ENCODE measurements at regions not wholly inside any gene's neighbourhood (a gene's known extent, or its start where the extent isn't known, plus 50 kb on each side); places are given as distances from the start of the nearest gene placed in this dataset.
"Not testable (repeated sequence)": the region's sequence is repeated elsewhere in the genome, so short reads cannot be mapped to it uniquely, and the experiment has no call there.

- no peak for DNase-seq (ENCODE audit: low read depth)
These were observed 366.8 kb upstream of the DPYD start for GRCh38 chr1:98287626-98288025.

GRCh38 chr1:98286656-98287055, 365.8 kb upstream of the DPYD start:
- DNase-seq (ENCODE audit: low read depth), result no peak

DNA sequence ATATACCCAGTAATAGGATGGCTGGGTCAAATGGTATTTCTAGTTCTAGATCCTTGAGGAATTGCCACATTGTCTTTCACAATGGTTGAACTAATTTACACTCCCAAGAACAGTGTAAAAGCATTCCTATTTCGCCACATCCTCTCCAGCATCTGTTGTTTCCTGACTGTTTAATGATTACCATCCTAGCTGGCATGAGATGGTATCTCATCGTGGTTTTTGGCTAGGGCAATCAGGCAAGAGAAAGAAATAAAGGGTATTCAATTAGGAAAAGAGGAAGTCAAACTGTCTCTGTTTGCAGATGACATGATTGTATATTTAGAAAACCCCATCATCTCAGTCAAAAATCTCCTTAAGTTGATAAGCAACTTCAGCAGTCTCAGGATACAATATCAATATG, 364.5 kb upstream of the DPYD start:
- DNase-seq (ENCODE audit: low read depth), result not testable (repeated sequence)

- DNase-seq (ENCODE audit: low read depth), result no peak
These were observed 359.2 kb upstream of the DPYD start for GRCh38 chr1:98280049-98280448.

DNA sequence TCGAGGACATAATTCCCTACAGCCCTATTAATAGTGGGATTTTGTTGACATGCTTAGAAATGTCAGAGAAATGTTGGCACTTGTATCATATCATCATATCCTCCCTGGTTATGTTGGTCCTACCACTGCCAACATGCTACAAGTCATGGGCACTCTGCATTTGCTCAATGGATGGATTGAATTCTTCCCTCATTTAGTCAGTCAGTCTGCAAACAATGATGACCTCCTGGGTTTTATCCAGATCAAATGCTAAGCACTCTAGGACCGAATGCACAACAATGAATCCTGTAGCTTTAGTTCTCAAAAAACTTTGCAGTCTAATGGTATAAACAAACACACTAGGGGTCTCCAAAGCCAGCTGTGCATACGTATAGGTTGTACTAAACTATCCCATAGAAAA, 357.2 kb upstream of the DPYD start:
- DNase-seq (ENCODE audit: low read depth), result no peak

- DNase-seq (ENCODE audit: low read depth), result no peak
These were observed 356.3 kb upstream of the DPYD start for GRCh38 chr1:98277118-98277517.

GRCh38 chr1:98276514-98276913, 355.7 kb upstream of the DPYD start:
- DNase-seq (ENCODE audit: low read depth), result no peak

GRCh38 chr1:98268316-98268715, 347.5 kb upstream of the DPYD start:
- DNase-seq (ENCODE audit: low read depth), result no peak

DNA sequence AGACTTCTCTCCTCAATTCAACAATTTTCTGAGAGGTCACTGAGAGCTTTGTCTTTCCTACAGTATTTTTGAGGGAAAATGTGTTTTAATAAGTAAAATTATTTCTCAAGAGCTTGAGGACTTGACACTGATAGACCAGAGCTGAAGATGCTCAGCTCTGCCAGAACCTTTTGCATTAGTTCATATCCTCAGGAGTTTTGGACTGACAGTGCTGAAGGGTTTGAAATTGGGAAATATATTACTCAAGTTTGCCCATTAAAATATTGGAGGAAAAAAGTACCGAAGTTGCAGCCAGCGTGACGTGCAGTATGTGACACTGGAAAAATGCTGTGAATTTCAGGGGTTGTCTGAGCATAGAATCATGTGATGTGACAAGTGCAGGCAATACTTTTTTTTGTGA, 346.6 kb upstream of the DPYD start:
- no peak for DNase-seq (ENCODE audit: low read depth)

GRCh38 chr1:98264727-98265126, 343.9 kb upstream of the DPYD start:
- DNase-seq (ENCODE audit: low read depth), result no peak

DNA sequence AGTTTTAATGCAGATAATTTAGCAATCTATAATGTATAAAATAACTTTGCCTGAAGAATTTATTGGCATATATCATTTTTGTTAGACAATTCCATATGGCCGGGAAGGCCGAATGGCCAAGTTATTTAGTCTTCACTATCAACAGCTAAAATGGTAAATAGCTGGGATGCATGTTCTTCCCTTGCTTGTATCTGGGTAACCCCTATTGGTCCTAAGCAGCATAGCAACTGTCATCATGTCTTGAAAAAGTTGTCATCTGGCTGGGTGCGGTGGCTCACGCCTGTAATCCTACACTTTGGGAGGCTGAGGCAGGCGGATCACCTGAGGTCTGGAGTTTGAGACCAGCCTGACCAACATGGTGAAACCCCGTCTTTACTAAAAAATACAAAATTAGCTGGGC, 340.0 kb upstream of the DPYD start:
- no peak for DNase-seq (ENCODE audit: low read depth)

GRCh38 chr1:98260412-98260811, 339.6 kb upstream of the DPYD start:
- DNase-seq (ENCODE audit: low read depth), result no peak

DNA sequence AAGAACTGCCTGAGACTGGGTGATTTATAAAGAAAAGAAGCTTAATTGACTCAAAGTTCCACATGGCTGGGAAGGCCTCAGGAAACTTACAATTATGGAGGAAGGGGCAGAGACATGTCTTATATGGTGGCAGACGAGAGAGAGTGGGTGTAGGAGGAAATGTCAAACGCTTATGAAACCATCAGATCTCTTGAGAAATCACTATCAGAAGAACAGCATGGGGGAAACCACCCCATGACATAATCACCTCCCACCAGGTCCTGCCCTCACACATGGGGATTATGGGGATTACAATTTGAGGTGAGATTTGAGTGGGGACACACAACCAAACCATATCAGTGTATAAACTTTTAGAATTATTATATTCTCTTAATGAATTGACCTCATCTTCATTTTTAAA, 335.9 kb upstream of the DPYD start:
- no peak for DNase-seq (ENCODE audit: low read depth)

DNA sequence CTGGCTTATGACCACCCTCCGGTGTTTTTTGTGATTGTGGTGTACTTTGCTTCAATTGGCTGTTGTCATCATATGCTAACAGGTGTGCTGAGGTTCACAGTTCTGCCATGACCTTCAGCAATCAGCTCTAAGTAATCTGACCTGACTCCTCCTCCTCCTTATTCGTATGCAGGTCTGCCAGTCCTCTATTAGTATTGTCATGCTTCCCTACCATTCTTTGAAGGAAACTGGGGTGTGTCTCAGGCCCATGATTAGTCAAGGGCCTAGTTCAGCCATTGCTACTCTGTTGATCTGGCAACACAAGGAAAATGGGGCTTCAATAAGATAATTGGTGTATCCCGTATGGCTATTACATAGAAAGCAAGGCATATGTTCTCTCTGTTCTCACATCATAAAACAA, 332.3 kb upstream of the DPYD start:
- no peak for DNase-seq (ENCODE audit: low read depth)

DNA sequence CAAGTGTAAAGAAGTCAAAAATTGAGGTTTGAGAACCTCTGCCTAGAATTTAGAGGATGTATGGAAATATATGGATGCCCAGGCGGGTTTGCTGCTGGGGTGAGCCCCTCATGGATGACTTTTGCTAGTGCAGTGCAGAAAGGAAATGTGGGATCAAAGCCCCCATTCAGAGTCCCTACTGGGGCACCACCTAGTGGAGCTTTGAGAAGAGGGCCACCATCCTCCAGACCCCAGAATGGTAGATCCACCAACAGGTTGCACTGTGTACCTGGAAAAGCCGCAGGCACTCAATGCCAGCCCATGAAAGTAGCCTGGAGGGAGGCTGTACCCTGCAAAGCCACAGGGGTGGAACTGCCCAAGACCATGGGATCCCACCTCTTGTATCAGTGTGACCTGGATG, 330.7 kb upstream of the DPYD start:
- DNase-seq (ENCODE audit: low read depth), result no peak

DNA sequence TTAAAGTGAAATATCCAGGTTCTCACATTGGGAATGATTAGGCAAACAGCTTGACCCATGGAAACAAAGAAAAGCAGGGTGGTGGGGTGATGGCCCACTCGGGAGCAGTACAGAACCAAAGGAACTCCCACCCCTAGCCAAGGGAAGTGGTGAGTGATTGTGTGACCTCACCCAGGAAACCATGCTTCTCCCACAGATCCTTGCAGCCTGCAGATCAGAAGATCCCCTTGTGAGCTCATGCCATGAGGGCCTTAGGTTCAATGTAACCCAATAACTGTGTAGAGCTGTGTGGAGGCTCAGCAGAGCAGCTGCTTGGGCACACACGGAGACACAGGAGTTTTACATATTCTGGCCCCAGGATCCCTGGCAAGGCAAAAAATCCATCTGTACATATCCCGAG, 311.8 kb upstream of the DPYD start:
- no peak for DNase-seq (ENCODE audit: low read depth)

- no peak for DNase-seq (ENCODE audit: low read depth)
These were observed 301.9 kb upstream of the DPYD start for GRCh38 chr1:98222706-98223105.

DNA sequence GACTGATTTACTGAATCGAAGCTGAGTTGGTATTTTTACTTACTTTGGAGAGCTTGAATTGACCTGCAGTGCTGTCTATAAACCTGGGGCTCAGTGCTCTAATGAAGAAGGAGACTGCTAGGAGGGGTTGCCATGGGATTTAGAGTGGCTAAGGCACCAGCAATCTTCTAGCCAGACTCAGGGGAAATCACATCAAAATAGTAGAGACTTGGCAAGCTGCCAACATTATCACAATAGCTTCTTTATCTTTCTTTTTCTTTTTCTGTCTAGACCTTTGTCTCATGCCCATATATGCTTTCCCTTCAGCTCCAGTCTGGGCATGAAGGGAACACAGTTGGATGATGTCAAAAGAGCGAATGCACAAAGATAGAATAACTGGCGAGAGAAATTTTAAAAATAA, 301.1 kb upstream of the DPYD start:
- DNase-seq (ENCODE audit: low read depth), result no peak

DNA sequence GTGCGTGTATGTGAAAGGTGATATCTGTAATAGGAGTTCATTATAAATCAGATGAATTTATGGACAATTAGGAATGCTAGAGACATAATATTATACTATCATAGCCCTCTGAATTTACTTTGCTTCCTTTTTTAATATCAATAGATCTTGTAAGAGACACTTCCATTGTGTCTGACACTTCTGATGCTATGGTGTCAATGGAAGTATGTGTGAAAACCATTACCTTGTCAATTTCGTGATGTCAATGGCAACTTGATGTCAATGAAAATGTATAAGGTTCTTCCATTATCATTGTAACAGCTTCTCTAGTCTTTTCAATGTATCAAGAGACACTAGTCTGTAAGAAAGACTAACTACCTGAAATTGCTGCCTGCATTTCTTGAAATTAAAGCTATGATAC, 296.8 kb upstream of the DPYD start:
- no peak for DNase-seq (ENCODE audit: low read depth)

- no peak for DNase-seq (ENCODE audit: low read depth)
These were observed 295.5 kb upstream of the DPYD start for GRCh38 chr1:98216304-98216703.

GRCh38 chr1:98211271-98211845, 290.5 kb upstream of the DPYD start:
- no peak for DNase-seq (ENCODE audit: low read depth)

- DNase-seq (ENCODE audit: low read depth), result no peak
These were observed 289.7 kb upstream of the DPYD start for GRCh38 chr1:98210563-98210962.

DNA sequence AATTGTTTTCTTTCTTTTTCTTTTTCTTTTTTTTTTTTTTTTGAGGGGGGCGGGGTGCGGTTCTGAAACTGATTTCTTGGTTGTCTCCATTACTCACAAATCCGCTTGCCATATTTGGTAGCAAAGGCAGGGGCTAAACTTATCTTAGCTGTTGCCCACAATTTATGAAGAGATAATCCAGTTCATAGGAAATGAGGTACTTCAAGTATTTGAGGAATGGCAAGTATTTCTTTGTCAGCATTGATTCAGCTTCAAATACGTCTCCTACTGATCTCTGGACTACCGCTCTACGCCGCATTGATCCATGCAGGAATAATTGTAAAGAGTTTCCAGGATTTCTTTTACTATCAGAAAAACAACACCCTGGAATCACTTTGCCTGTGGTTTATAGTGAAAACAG, 289.2 kb upstream of the DPYD start:
- no peak for DNase-seq (ENCODE audit: low read depth)

GRCh38 chr1:98205291-98206017, 284.6 kb upstream of the DPYD start:
- no peak for DNase-seq (ENCODE audit: low read depth)

All from activated T-cell treated with anti-CD3 and anti-CD28 coated beads for 24 hours (primary cell).